ENCODE measurements at regions not wholly inside any gene's neighbourhood (a gene's known extent, or its start where the extent isn't known, plus 50 kb on each side); places are given as distances from the start of the nearest gene placed in this dataset.
"Not testable (repeated sequence)": the region's sequence is repeated elsewhere in the genome, so short reads cannot be mapped to it uniquely, and the experiment has no call there.

DNA sequence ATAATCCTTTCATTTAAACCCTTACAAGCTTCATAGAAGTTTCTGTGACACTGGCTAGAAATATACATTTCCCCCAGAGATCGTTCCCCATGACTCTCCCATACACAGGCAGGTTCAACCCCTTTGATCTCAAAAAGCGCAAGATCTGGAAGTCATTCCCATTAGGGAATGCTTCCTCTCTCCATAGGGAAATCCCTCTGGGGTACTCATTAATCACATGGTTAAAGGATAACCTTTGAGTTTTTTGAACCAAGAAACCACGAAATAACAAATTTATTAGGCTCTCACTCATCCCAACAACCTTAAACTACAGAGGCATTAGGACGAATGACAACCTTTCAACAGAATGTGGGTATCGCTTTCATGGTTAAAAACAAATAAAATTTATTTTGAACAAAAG, 211.9 kb upstream of the PRICKLE2 start:
- Histone ChIP-seq H3K36me3 (ENCODE audit: control insufficient read depth in 2 of 3, insufficient read depth in 3 of 3, low read length in 3 of 3) (no peaks in the 10 kb centered on the region), H3K4me1 (ENCODE audit: control insufficient read depth in 2 of 3, insufficient read depth in 2 of 3, low read depth in 1 of 3, low read length in 3 of 3) (peaks cover 6 to 36% (median 9%) of the 10 kb centered on the region in 3 donors), H3K4me3 (ENCODE audit: low read length in 3 of 3) (peak overlapping the region in 1 of 3 donors; percentile 27), H3K9me3 (ENCODE audit: control insufficient read depth in 2 of 3, insufficient read depth in 1 of 3, low read length in 3 of 3) (no peaks in the 10 kb centered on the region), H3K27me3 (ENCODE audit: control insufficient read depth, insufficient read depth, low read length) (no peaks in the 10 kb centered on the region), H3K9ac (ENCODE audit: low read length in 3 of 3) (peak overlapping the region in 1 of 3 donors; percentile 43), H3K27ac (ENCODE audit: low read depth in 2 of 2, low read length in 2 of 2) (peak overlapping the region; percentile 23 to 37)
- TF ChIP-seq, protein P1, sequence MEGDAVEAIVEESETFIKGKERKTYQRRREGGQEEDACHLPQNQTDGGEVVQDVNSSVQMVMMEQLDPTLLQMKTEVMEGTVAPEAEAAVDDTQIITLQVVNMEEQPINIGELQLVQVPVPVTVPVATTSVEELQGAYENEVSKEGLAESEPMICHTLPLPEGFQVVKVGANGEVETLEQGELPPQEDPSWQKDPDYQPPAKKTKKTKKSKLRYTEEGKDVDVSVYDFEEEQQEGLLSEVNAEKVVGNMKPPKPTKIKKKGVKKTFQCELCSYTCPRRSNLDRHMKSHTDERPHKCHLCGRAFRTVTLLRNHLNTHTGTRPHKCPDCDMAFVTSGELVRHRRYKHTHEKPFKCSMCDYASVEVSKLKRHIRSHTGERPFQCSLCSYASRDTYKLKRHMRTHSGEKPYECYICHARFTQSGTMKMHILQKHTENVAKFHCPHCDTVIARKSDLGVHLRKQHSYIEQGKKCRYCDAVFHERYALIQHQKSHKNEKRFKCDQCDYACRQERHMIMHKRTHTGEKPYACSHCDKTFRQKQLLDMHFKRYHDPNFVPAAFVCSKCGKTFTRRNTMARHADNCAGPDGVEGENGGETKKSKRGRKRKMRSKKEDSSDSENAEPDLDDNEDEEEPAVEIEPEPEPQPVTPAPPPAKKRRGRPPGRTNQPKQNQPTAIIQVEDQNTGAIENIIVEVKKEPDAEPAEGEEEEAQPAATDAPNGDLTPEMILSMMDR (IDR thresholded peaks at IDR 0.05; ENCODE audit: borderline replicate concordance, extremely low read depth, insufficient read depth) = no peak
- peak in 2 of 5 donors; percentile 47 to 58 for DNase-seq
- intact Hi-C loops (cut with DNase I) = no loop called here
- peak; percentile 3 for FAIRE-seq

DNA sequence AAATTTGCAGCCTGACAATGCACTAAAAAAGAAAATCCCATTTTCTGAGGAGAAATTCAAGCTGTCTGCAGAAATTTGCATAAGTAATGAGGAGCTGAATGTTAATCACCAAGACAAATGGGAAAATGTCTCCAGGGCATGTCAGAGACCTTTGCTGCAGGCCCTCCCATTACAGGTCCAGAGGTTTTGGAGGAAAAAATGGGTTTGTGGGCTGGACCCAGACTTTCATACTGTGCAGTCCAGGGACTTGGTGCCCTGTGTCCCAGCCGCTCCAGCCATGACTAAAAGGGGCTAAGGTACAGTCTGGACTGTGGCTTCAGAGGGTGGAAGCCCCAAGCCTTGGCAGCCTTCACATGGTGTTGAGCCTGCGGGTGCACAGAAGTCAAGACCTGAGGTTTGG, 209.8 kb upstream of the PRICKLE2 start:
- intact Hi-C loops (cut with DNase I); DNase-seq; H3K27me3 ChIP-seq (ENCODE audit: control insufficient read depth, insufficient read depth, low read length); FAIRE-seq; H3K9ac ChIP-seq (ENCODE audit: low read length in 3 of 3); H3K36me3 ChIP-seq (ENCODE audit: control insufficient read depth in 2 of 3, insufficient read depth in 3 of 3, low read length in 3 of 3); H3K27ac ChIP-seq (ENCODE audit: low read depth in 2 of 2, low read length in 2 of 2); H3K4me3 ChIP-seq (ENCODE audit: low read length in 3 of 3); H3K9me3 ChIP-seq (ENCODE audit: control insufficient read depth in 2 of 3, insufficient read depth in 1 of 3, low read length in 3 of 3): not testable (repeated sequence)
- H3K4me1 ChIP-seq (ENCODE audit: control insufficient read depth in 2 of 3, insufficient read depth in 2 of 3, low read depth in 1 of 3, low read length in 3 of 3) = peaks cover 1 to 18% (median 2%) of the 10 kb centered on the region in 3 donors

DNA sequence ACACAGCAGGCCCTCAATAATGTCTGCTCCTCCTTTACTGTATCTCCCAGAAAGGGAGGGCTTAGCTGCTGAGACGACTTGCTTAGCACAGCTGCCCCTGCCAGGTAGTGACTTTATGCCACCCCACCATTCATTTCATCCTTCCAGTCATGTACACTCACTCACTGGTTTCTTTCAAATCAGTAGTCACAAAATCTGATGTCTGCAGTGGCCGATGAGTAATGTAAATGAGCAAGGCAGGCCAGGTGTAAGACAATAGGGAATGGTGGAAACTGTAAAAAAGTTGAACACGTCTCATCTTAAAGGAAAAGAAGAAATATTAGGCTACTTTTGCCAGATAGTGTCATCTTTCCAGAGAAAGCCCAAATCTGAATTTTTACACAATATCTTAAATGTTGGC, 207.6 kb upstream of the PRICKLE2 start:
- no peak for DNase-seq
- no peaks in the 10 kb centered on the region for H3K36me3 ChIP-seq (ENCODE audit: control insufficient read depth in 2 of 3, insufficient read depth in 3 of 3, low read length in 3 of 3)
- TF ChIP-seq, protein P1 (IDR thresholded peaks at IDR 0.05; ENCODE audit: borderline replicate concordance, extremely low read depth, insufficient read depth) = no peak
- H3K27me3 ChIP-seq (ENCODE audit: control insufficient read depth, insufficient read depth, low read length) = no peaks in the 10 kb centered on the region
- H3K4me1 ChIP-seq (ENCODE audit: control insufficient read depth in 2 of 3, insufficient read depth in 2 of 3, low read depth in 1 of 3, low read length in 3 of 3) = peaks cover 0 to 8% (median 2%) of the 10 kb centered on the region in 3 donors
- H3K27ac ChIP-seq (ENCODE audit: low read depth in 2 of 2, low read length in 2 of 2) = no peak overlapping the region
- H3K4me3 ChIP-seq (ENCODE audit: low read length in 3 of 3) = no peak overlapping the region
- H3K9me3 ChIP-seq (ENCODE audit: control insufficient read depth in 2 of 3, insufficient read depth in 1 of 3, low read length in 3 of 3) = no peaks in the 10 kb centered on the region
- H3K9ac ChIP-seq (ENCODE audit: low read length in 3 of 3) = no peak overlapping the region
- intact Hi-C loops (cut with DNase I) = no loop called here
- no peak for FAIRE-seq

DNA sequence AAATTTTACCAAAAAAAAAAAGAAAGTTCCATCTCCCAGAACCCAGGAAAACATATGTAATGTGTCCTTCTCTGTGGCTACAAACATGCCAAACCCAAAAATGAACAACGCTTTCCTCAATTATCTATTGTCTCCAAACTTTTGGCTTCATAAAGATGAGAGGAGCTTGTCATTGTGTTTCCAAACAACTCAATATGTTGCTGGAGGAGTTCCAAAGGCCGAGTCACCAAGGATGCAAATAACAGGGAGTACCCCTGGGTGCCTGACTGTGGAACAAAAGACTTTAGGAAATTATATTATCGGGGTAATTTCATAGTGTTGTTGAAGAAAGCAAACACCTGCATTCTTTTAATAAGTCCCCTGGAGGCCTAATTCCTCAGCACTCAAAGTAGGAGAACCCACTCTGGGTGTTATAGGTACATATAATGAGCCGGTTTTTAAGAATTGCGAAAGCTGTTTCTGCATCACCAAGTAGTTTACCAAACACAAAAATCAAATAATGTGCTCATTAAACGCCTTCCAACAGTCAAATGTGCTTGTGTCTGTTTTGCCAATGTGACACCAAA, 206.3 kb upstream of the PRICKLE2 start:
- no peak for FAIRE-seq
- no peak for DNase-seq
- H3K36me3 ChIP-seq (ENCODE audit: control insufficient read depth in 2 of 3, insufficient read depth in 3 of 3, low read length in 3 of 3) = no peaks in the 10 kb centered on the region
- intact Hi-C loops (cut with DNase I) = no loop called here
- no peaks in the 10 kb centered on the region for H3K27me3 ChIP-seq (ENCODE audit: control insufficient read depth, insufficient read depth, low read length)
- H3K27ac ChIP-seq (ENCODE audit: low read depth in 2 of 2, low read length in 2 of 2) = no peak overlapping the region
- H3K9me3 ChIP-seq (ENCODE audit: control insufficient read depth in 2 of 3, insufficient read depth in 1 of 3, low read length in 3 of 3) = no peaks in the 10 kb centered on the region
- TF ChIP-seq, protein P1 (IDR thresholded peaks at IDR 0.05; ENCODE audit: borderline replicate concordance, extremely low read depth, insufficient read depth) = no peak
- no peak overlapping the region for H3K9ac ChIP-seq (ENCODE audit: low read length in 3 of 3)
- peaks cover 0 to 2% (median 0%) of the 10 kb centered on the region in 3 donors for H3K4me1 ChIP-seq (ENCODE audit: control insufficient read depth in 2 of 3, insufficient read depth in 2 of 3, low read depth in 1 of 3, low read length in 3 of 3)
- H3K4me3 ChIP-seq (ENCODE audit: low read length in 3 of 3) = no peak overlapping the region

Measured in kidney (tissue), 13 donors.